GM19023 (cell line): ENCODE measurements at regions not wholly inside any gene's neighbourhood (a gene's known extent, or its start where the extent isn't known, plus 50 kb on each side); places are given as distances from the start of the nearest gene placed in this dataset.
"Not testable (repeated sequence)": the region's sequence is repeated elsewhere in the genome, so short reads cannot be mapped to it uniquely, and the experiment has no call there.

Experiments used
- ATAC-seq: cut with Tn5 transposase; IDR thresholded peaks from one replicate; pipeline ENCODE4 v1.9.1; 2021; ENCODE audit warnings: mild to moderate bottlenecking, moderate library complexity; ENCODE audit not compliant: unreplicated experiment

- no peak for ATAC-seq
These were observed 108.3 kb upstream of the ARSJ start for GRCh38 chr4:114087596-114088230.

DNA sequence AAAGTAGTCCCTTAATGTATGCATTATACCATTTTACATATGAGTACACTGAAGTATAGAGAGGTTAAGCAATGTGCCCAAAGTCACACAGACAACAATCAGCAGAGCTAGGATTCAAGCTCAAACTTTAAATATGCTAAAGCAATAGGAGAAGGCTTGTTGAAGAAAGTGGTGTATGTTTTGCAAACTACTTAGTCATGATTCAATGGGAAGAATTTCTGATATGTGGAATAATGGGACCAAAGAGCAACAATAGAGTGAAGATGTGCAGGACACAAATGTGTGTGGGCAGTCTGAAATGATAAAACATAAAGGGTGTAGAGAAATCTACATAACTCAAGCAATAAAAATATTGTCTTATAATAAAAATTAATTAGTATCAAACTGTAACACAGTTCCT is 109.0 kb upstream of the ARSJ start:
- ATAC-seq = no peak

DNA sequence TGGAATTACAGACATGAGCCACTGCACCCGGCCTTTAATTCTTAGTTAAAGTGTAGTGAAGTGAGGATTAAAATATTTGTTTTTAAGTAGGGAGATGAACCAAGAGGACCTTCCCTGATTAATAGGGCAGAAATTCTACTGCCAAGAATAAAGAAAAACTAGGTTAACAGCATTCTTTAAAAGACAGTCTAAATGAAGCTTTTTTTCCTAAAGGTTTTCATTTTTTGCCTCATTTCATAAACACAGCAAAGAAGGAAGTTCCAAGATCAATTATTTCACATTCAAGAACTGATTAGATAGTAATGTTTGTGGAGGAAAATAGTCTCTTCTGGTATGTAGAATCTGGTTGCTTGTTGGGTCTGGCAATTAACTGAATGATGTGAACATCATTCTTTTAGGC is 112.1 kb upstream of the ARSJ start:
- ATAC-seq = no peak

GRCh38 chr4:114093221-114093715 is 113.8 kb upstream of the ARSJ start:
- ATAC-seq = no peak

GRCh38 chr4:114100288-114101031 is 121.0 kb upstream of the ARSJ start:
- ATAC-seq = no peak

DNA sequence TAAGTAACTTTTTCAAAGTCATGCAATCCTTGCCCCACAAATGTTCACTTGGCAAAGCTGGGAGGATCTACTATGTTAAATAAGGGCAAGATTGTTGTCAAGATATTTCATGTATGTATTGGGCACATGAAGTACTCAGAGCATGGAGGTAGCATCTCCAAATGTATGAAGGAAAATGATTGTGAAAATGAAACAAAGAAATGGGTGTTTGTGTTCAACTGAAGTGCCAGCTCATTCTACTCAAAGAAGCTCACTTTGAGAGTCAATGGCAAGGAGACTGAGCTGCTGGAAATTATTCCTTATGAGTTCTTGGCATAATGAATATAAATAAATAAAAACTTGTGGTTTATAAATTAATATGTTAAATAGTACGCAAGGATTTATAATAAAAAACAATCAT is 124.5 kb upstream of the ARSJ start:
- ATAC-seq = no peak

GRCh38 chr4:114108869-114109268 is 129.4 kb upstream of the ARSJ start:
- ATAC-seq = no peak

DNA sequence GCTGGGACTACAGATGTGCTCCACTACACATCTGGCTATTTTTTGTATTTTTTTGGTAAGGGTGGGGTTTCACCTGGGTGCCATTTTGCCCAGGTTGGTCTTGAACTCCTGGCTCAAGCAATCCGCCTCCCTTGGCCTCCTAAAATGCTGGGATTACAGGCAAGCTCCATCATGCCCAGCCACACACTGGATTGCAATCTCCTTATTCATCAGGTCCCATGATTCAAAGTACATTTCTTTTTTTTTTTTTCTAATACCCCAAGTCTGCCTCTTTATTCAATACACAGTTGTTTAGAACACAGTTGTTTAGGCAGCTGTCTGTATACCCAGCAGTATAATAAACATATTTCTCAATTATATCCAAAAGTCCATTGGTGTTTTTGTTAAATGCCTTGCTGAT is 130.3 kb upstream of the ARSJ start:
- no peak for ATAC-seq

DNA sequence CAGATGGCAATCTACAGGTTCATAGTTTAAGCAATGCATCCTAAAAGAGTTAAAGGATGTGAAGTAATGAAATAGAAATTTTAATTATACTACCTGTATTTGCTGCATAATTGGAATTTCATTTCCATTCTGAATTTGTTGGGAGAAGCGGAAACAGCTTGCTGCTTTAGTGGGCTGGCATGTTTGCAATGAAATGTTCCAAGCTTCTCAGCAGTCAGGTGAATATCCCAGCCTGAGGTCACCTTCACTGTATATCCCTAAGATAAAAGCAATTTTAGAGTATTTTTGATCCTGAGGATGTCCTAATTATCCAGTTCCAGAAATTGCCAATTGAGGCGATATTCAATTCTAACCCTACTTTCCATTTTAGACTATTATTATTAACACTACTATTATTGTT is 136.1 kb upstream of the ARSJ start:
- ATAC-seq = no peak

GRCh38 chr4:114116861-114117260 is 137.4 kb upstream of the ARSJ start:
- no peak for ATAC-seq

DNA sequence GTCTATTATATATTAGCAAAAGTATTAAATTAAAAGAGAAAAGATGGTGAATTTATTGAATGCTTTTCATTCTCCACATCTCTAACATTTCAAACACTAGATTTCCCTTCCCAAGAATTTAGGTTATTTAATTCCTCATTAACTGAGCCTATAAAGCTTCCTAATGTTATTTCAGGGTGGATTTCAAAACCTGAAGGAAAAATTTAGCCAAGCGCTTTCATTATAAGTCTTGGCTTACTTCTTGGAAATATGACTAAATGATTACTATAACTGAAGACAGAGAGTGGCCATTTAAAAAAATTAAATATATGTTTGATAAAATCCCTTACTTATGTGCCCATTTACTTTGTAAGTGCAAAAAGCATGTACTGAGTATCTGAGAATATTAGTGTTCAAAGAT is 141.8 kb upstream of the ARSJ start:
- ATAC-seq = no peak

GRCh38 chr4:114132199-114132598 is 152.8 kb upstream of the ARSJ start:
- ATAC-seq = no peak

DNA sequence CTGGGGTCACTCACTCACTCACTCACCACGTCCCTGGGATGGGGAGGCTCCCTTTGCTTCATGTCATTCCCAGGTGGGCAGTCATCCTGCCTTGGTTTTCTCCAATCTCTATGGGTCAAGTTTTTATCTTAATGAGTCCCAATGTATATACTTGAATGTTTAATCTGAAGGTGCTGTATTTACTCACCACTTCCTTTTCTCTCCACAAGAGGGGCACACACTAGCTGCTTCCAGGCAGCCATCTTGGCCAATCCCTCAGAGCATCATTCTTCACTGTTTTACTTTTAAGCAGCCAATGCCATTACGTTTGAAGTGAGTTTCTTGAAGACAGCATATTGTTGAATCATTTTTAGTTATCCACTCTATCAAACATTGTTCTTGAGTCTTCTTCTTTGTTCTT is 153.4 kb upstream of the ARSJ start:
- peak; percentile 70 for ATAC-seq

GRCh38 chr4:114136069-114136468 is 156.6 kb upstream of the ARSJ start:
- no peak for ATAC-seq

DNA sequence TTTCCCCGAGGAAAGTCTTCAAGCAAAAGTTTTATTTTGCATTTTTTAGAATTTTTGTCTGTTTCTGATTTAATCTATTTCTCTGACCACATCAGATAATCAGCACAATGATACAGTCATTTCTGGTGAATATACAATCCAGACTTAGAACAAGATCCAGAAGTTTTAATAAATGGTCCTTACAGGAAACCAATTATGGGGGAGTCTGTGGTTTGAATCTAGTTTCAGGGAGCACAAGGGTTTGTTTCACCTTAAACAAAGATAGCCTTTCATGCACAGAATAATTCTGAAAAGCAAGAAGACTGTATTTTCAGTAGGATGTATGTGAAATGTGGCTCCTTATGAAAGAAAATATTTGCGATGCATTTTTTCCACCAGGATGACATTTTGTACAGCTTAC is 158.5 kb upstream of the ARSJ start:
- no peak for ATAC-seq

DNA sequence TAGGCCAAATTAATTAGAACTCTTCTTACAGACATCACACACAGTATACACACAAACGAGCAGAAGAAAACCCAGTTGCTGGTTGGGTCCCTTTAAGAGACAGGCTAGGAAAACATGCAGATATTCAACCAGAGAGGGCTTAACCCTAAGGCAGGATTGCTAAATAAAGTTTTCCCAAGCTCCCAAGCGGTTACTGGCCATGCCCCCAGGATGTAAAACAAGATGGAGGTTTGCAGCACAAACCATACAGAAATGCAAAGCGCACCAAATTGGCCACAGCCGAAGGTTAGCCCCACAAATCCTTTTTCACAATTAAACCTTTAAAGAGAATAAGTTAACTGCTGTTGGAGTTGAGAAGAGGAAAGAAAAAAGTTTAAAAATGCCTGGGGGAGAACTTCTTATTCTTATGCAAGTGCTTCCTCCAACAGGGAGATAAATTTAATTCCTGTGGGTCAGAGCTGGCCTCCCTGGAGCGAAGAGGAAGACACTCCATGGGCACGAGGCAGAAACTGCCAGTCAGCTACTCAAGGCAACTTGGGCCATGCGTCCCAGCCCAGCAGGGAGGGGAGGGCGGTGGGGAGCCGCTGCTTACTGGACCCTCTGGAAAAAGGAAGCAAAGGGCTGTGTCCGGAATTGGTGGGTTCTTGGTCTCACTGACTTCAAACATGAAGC is 167.6 kb upstream of the ARSJ start:
- ATAC-seq = no peak

DNA sequence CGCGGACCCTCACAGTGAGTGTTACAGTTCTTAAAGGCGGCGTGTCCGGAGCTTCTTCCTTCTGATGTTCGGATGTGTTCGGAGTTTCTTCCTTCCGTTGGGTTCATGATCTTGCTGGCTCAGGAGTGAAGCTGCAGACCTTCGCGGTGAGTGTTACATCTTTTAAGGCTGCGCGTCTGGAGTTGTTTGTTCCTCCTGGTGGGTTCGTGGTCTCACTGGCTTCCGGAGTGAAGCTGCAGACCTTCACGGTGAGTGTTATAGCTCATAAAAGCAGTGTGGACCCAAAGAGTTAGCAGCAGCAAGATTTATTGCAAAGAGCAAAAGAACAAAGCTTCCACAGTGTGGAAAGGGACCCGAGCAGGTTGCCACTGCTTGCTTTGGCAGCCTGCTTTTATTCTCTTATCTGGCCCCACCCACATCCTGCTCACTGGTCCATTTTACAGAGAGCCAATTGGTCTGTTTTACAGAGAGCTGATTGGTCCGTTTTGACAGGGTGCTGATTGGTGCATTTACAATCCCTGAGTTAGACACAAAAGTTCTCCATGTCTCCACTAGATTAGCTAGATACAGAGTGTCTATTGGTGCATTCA is 168.3 kb upstream of the ARSJ start:
- not testable (repeated sequence) for ATAC-seq

- ATAC-seq = not testable (repeated sequence)
These were observed 169.1 kb upstream of the ARSJ start for GRCh38 chr4:114148372-114149070.

DNA sequence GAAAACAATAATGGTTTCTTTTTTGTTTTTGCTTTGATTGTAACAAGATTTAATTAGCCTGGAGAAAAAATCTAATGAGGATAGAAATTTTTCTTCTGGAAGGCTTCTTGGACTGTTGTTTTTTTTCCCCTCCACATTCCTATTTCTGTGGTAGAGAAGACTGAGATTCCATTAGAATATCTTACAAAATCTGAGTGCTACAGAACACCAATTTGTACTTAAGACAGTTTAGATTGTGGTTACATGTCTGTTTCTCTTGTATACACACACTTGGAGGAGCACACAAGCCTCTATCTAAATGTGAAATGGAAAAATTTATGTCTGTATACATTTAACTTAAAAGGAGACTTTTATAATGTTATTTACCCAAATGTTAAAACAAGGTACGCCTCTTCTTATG is 176.9 kb upstream of the ARSJ start:
- no peak for ATAC-seq

- ATAC-seq = no peak
These were observed 182.4 kb upstream of the ARSJ start for GRCh38 chr4:114161809-114162208.

GRCh38 chr4:114163051-114163450 is 183.6 kb upstream of the ARSJ start:
- no peak for ATAC-seq
